Right forelimb (tissue), 1 donor: ENCODE measurements at regions not wholly inside any gene's neighbourhood (a gene's known extent, or its start where the extent isn't known, plus 50 kb on each side); places are given as distances from the start of the nearest gene placed in this dataset.
"Not testable (repeated sequence)": the region's sequence is repeated elsewhere in the genome, so short reads cannot be mapped to it uniquely, and the experiment has no call there.

Source experiments
- DNase-seq: peaks from one replicate; pipeline ENCODE4 v3.0.0-alpha.2; 2018

- no peak for DNase-seq
Measured at GRCh38 chr2:66171530-66171929, 263.4 kb upstream of the MEIS1 start.

- DNase-seq: no peak
Measured at GRCh38 chr2:66170744-66171330, 264.1 kb upstream of the MEIS1 start.

GRCh38 chr2:66169076-66169475 lies 265.8 kb upstream of the MEIS1 start:
- DNase-seq: no peak

- no peak for DNase-seq
Measured at GRCh38 chr2:66164470-66164869, 270.5 kb upstream of the MEIS1 start.

- DNase-seq: no peak
Measured at GRCh38 chr2:66156171-66156570, 278.8 kb upstream of the MEIS1 start.

- no peak for DNase-seq
Measured at GRCh38 chr2:66153941-66154340, 281.0 kb upstream of the MEIS1 start.

GRCh38 chr2:66145490-66145889 lies 289.4 kb upstream of the MEIS1 start:
- no peak for DNase-seq

- not testable (repeated sequence) for DNase-seq
Measured at GRCh38 chr2:66144324-66144723, 290.6 kb upstream of the MEIS1 start.

- DNase-seq: no peak
Measured at GRCh38 chr2:66137606-66138130, 297.3 kb upstream of the MEIS1 start.

- no peak for DNase-seq
Measured at GRCh38 chr2:66134138-66134701, 300.7 kb upstream of the MEIS1 start.

GRCh38 chr2:66127656-66128055 lies 307.3 kb upstream of the MEIS1 start:
- DNase-seq: no peak

- DNase-seq: no peak
Measured at GRCh38 chr2:66127061-66127460, 307.9 kb upstream of the MEIS1 start.

GRCh38 chr2:66125951-66126350 lies 309.0 kb upstream of the MEIS1 start:
- DNase-seq: no peak

GRCh38 chr2:66122516-66122915 lies 312.4 kb upstream of the MEIS1 start:
- DNase-seq: no peak

GRCh38 chr2:66121946-66122345 lies 313.0 kb upstream of the MEIS1 start:
- no peak for DNase-seq

- no peak for DNase-seq
Measured at GRCh38 chr2:66113988-66114625, 320.8 kb upstream of the MEIS1 start.

GRCh38 chr2:66111706-66112105 lies 323.2 kb upstream of the MEIS1 start:
- DNase-seq: no peak

GRCh38 chr2:66110608-66111007 lies 324.3 kb upstream of the MEIS1 start:
- DNase-seq: no peak

GRCh38 chr2:66110086-66110485 lies 324.8 kb upstream of the MEIS1 start:
- DNase-seq: no peak

GRCh38 chr2:66109419-66109818 lies 325.5 kb upstream of the MEIS1 start:
- no peak for DNase-seq

GRCh38 chr2:66105066-66105753 lies 329.7 kb upstream of the MEIS1 start:
- no peak for DNase-seq

- no peak for DNase-seq
Measured at GRCh38 chr2:66103581-66103980, 331.3 kb upstream of the MEIS1 start.

- DNase-seq: no peak
Measured at GRCh38 chr2:66101206-66101605, 333.7 kb upstream of the MEIS1 start.

GRCh38 chr2:66095820-66096345 lies 339.0 kb upstream of the MEIS1 start:
- DNase-seq: no peak
